ENCODE measurements at regions not wholly inside any gene's neighbourhood (a gene's known extent, or its start where the extent isn't known, plus 50 kb on each side); places are given as distances from the start of the nearest gene placed in this dataset.
"Not testable (repeated sequence)": the region's sequence is repeated elsewhere in the genome, so short reads cannot be mapped to it uniquely, and the experiment has no call there.

DNA sequence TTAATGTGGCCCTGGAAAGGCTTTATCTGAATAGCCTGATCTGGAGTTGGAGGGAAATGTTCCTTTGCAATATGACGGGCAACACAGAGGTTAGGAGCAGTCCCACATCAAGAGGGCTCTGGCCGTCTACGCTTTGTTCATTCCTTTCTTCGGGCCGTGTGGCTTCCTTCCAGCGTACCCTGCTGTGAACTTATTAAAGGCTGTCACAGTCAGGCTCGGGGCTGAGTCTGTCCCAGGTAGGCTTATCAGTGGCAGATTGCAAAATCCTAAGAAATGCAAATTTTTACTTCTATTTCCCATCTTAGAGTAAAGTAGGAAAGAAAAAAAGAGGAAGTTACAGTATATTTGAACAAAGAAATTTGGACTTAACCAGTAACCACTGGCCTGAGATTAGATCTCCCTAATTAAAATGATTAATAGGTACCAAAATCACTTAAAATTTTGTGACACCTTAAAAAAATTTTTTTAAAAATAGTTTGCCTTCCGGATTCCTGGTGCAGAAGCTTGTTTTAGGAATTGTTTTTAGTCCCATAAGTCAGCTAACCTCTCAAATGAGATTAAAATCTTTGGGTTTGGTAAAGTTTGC lies 453.1 kb upstream of the MKI67 start:
- DNase-seq (ENCODE audit: low spot score), result no peak

DNA sequence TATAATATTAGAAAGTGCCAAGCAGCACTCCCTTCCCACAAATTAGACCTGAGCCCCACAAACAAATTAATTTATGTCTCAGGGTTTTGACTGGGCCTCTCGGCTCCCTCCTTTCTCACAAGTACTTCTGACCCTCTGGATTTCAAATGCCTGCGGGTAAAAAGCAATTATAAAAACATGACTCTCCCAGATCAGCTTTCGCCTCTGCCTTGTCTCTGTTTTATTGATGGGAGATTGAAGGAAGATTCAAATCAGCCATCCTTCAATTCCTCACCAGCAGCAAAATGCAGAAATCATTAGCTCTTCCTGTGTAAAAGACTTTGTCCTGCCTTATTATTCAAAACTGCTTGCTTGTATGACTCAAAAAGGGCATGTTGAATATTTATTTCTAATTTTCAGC lies 453.7 kb upstream of the MKI67 start:
- DNase-seq (ENCODE audit: low spot score), result no peak

DNA sequence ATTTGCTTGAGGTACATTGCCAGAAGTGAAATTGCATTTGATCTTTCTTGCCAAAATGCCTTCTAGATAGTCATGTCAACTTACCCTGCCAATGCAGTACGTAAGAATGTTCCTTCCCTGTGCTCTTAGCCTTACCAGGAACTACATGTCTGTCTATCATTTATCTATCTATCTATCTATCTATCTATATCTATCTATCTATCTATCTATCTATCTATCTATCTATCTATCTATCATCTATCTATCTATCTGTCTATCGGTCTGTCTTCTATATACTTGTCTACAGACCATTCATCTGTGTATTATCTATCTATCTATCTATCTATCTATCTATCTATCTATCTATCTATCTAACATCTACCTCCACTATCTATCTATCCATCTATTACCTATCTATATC lies 456.9 kb upstream of the MKI67 start:
- not testable (repeated sequence) for DNase-seq (ENCODE audit: low spot score)

DNA sequence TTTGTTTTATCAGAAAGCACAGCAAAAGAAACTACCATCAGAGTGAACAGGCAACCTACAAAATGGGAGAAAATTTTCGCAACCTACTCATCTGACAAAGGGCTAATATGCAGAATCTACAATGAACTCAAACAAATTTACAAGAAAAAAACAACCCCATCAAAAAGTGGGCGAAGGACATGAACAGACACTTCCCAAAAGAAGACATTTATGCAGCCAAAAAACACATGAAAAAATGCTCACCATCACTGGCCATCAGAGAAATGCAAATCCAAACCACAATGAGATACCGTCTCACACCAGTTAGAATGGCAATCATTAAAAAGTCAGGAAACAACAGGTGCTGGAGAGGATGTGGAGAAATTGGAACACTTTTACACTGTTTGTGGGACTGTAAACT lies 460.4 kb upstream of the MKI67 start:
- not testable (repeated sequence) for DNase-seq (ENCODE audit: low spot score)

DNA sequence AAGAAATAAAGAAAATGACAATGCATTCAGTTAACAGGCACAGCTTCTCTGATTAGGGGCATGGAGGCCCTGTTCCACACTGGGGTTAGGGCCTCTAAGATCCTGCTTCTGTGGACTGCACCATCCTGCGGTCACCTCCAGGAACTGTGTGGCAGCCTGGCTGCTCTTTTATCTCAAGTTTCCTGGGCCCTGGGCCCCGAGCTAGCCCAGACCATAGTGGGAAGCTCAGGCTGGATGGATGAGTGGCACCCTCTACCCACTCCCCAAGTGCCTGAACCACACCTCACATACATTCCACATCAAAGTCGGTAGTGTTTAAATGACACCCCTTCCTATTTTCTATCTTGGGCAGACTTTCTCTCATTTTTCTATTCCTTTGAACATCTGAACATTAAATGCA lies 461.5 kb upstream of the MKI67 start:
- no peak for DNase-seq (ENCODE audit: low spot score)

DNA sequence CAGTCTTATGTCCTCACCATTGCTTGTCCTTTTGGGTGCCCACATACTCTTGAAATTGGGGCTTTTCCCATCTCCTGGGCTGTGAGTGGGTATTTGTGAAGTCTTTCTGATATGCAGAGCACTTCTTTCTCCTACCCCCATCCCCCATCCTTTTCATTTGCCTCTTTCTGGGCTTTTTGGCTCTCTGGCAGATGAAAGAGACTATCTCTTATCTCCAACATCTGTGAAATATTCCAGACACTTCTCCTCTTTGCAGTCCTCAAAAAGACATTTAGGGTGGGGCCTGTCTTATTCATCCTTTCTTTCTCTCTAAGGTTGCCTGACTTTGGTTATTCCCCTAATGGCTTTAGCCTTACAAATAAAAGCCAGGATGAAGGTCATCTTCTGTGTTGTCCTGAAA lies 462.2 kb upstream of the MKI67 start:
- DNase-seq (ENCODE audit: low spot score), result no peak

DNA sequence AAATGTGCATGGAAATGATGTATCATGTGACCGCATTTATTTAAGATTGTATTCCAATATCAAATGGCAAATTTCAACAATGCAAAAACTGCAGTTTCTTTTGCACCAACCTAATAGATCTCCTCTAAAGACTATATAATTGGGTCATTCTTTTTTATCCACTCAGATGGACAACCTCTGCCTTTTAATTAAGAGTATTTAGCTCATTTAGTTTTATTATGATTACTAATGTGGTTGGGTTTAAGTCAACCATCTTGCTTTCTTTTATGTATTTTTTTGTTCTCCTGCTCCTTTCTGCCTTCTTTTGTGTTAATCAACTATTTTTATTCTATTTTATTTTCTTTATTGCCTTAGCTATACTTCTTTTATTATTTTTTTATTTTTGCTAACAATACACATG lies 468.5 kb upstream of the MKI67 start:
- no peak for DNase-seq (ENCODE audit: low spot score)

DNA sequence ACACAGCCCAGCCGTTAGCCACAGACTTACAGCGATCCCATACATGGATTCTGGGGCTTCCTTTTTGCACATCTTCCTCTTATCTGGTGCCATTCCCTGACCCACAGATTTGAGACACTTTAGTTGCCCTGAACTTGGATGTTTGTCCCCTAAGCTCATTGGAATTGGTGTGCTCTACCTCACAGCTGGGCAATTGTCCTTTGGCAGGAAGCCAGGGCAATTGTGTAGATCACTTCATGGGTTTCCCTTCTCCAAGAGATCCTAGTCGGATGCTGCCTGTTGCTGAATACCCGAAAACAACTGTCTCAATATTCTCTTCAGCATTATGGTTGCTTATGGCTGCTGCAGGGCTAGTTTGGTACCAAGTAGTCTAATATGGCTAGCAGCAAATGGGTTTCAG lies 470.7 kb upstream of the MKI67 start:
- no peak for DNase-seq (ENCODE audit: low spot score)

DNA sequence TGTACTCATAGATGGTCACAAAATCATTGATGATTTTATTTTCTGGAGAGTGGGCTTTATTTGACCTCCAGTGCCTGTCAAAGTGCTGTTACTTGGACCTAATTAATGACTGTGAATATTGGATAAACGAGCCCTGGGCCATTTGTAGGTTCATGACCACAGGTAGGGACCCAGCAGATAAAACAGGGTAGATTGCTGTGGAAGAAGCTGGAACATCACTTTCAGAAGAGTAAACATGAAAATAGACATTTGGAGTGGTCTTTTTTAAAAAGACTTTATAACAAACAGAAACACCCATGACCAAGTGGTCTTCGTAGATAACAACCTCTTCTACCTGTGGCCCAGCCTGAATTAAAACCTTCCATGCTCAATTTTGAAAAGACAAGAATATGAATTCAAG lies 472.8 kb upstream of the MKI67 start:
- no peak for DNase-seq (ENCODE audit: low spot score)

DNA sequence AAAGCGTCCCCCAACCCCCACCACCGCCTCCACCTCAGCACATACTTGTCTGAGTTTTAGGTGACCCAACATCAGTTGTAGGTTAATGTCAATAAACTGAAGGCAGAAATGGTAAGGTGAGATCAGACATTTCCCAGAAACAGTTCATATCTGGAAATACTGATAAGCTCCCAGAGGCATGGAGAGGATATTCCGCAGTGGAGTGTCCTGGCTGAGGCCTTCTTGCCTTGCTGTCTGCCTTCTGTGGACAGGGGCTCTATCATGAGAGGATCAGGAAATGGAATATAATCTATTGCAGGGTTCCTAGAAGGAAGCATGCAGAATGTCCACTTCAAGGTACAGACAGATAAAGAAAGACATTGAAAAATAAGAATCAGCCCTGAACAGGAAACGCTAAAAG lies 473.3 kb upstream of the MKI67 start:
- no peak for DNase-seq (ENCODE audit: low spot score)

DNA sequence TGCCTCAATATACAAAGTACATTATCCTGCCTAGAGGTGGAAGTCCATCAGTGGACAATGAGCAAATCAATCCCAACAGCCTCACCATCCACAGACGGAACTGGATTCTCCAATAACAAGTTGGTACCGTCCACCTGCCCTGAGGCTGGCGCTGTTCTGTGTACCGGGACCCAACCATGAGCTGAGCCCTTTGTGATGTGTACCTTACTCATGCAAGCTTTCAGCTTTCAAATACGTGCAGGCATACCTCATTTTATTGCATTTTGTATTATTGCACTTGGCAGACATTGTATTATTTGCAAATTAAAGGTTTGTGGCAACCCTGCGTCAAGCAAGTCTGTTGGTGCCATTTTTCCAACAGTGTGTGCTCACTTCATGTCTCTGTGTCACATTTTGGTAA lies 476.0 kb upstream of the MKI67 start:
- DNase-seq (ENCODE audit: low spot score), result no peak

DNA sequence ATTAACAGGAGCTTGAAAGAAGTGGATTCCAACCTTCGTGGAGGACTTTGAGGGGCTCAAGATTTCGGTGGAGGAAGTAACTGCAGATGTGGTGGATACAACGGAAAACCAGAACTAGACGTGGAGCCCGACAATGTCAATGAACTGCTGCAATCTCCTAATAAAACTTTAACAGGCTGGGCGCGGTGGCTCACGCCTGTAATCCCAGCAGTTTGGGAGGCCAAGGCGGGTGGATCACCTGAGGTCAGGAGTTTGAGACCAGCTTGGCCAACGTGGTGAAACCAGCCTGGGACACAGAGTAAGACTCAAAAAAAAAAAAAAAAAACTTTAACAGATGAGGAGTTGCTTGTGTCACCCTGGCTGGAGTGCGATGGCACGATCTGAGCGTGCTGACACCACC lies 477.8 kb upstream of the MKI67 start:
- no peak for DNase-seq (ENCODE audit: low spot score)

DNA sequence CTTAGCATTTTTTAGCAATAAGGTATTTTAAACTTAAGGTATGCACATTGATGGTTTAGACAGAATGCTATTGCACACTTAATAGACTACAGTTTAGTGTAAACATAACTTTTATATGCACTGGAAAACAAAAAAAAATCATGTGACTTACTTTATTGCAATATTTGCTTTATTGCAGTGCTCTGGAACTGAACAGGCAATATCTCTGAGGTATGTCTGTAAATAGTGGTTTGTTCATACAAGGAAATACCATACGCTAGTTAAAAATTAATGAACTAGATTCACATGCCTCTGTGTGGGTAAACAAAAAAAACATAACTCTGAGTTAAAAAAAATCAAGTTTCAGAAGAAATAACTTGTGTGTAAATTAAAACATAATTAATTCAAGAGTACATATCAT lies 479.0 kb upstream of the MKI67 start:
- no peak for DNase-seq (ENCODE audit: low spot score)

DNA sequence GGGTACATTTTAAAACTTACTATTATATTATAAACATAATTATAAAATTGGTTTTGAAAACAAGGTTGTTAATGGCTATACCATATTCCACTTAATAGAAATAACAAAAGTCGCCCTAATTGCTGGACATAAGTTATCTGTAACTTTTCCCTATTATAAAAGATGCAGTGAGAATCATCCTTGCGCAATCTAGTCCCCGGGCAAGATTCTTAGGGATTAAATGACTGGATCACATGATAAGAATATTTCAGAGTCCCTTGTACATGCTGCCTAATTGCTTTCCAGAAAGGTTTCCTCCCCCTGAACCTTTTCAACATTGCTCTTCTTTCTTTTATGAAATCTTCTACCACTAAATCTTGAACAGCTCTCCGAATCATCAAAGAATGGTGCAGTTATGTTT lies 479.8 kb upstream of the MKI67 start:
- DNase-seq (ENCODE audit: low spot score), result no peak

DNA sequence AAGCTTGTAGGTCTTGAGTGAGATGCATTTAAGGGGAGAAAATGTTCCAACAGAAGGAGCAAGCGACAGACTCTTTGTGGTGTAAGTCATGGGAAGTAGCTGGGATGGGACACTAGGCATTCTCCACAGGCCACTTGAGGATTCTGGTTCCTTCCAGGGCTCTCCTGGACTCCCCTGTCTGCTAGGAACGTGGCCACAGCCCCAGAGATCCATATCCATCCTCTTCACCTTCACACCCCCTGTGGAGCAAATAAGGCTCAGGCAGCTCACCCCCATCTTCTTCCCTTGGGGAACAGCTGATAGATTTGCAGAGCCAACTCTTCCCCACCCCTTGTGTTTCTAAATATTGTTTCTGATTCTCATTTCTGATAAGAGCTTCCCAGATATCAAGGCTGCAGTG lies 482.6 kb upstream of the MKI67 start:
- no peak for DNase-seq (ENCODE audit: low spot score)

DNA sequence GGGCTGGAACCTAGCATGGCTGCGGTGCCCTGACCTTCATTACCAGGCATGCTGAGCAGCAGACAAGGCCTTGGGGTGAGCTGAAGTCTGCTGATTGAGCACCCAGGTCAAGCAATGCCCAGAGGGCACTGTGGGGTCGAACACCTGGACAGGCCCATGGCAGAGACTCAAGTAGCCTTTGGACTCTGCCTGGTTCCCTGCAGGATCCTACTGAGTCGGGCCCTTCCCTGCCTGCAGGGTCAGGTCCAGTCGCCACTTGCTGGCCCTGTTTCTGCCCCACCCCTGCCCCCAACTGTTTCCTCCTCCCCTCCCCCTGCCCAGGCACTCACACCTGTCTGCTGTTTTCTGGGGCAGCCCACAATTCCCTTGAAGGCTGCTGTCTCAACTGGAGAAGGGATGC lies 483.2 kb upstream of the MKI67 start:
- DNase-seq (ENCODE audit: low spot score), result no peak

DNA sequence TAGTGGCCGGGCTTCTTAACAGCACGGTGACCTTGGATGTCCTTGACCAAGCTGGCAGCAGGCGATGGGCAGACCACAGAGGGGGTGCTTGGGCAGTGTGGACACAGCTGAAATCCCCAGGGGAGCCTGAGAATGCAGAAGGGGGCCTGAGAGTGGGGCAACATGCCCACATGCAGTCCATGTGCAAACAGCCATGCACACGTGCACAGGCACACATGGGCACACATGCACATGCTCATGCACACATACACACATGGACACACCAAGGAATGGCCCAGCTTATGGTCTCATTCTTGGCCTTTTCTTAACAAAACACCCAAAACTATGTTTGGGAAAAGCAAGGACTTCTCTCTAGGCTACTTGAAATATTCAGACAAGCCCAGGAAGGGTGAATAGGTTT lies 483.9 kb upstream of the MKI67 start:
- no peak for DNase-seq (ENCODE audit: low spot score)

DNA sequence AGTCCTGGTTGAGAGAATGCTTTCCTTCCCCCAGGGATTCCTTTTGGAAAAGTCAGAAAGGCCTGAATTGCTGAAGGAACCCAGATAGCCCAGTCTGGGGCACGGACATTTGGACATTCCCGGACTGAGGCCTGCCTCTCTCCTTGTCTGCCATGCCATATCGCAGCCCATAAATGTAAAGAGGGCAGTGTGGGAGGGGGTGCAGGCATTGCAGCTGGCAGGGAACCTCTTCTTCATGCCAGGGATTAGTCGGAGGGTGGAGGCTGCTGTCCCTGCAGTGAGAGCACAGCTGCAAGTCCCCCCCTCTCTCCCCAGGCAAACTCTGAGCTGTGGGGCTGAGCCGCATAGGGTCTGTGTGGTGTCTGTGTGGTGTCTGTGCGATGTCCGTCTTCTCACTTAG lies 486.0 kb upstream of the MKI67 start:
- no peak for DNase-seq (ENCODE audit: low spot score)

DNA sequence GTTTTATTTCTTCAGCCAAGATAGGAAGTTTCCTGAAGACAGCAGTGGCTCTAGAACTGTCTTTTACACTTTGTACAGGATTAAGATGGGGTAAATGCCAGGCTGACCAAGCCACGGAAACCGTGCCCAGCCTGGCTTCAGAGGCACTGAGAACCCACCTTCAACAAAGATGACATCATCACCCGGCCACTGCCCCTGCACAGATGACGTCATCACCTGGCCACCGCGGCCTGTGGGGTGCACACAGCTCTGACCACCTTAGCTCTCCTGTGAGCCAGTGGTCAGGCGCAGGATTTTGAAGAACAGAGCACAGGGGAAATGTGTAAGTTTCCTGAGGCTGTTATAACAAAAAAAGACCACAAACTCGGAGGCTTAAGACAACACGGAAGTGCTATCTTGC lies 486.4 kb upstream of the MKI67 start:
- no peak for DNase-seq (ENCODE audit: low spot score)

DNA sequence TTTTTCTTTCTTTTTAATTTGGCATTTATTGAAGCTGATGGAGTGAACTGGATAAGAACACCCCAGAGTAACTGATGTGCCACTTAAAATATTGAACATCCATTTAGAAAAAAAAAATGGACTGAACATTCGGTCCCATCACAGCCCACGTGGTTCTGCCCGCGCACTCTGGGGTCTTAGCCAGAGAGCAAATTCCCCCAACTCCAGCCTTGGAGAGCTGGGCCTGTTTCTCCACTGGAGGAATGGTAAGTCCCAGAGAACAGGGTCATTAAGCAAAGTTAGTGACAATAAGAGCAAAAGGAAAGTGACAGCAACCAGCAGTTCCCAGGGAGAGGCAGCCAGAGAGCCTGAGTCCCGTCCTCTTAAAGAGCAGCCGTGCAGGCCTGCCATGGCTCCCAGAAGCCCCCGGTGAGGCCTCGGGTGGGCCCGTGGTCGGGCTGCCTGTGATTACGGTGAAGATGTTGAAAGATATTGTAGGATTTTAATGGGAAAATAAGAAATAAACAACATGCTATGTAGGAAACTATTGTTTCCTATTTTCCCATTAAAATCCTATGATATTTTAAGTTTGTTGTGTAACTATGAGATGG lies 487.9 kb upstream of the MKI67 start:
- DNase-seq (ENCODE audit: low spot score), result no peak

DNA sequence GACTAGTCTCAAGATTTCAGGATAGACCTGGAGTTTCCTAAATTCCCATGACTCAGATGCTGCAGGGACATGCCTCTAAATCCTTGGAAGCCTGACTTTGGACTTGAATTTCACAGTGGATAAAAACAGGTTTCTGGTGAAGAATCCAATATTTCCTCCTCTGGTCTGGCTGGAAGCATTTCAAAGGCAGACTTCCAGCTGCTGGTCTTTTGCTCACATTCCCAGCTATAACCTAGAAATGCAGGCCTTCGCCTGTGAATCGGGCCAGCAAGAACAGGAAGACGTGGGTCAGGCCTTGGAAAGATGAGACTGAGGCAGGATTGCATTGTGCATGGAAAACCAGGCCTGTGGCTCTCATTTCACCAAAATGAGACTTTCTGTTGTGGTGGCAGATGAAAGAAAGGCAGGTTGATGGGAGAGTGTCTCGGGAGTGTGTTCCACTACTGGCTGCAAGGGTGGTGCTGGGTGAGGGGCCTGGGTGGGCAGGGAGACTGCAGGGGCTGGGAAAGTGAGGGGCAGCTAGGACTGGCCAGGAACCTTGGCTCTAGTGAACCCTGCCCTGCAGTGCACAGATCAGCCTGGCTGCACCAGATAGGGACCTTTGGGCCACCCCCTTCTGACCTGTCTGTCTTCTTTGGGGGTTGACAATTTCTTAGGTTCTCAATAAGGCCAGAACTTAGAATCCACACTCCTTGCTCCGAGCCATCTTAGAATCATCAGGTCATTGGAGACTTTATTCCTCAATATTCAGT lies 488.8 kb upstream of the MKI67 start:
- DNase-seq (ENCODE audit: low spot score), result no peak

DNA sequence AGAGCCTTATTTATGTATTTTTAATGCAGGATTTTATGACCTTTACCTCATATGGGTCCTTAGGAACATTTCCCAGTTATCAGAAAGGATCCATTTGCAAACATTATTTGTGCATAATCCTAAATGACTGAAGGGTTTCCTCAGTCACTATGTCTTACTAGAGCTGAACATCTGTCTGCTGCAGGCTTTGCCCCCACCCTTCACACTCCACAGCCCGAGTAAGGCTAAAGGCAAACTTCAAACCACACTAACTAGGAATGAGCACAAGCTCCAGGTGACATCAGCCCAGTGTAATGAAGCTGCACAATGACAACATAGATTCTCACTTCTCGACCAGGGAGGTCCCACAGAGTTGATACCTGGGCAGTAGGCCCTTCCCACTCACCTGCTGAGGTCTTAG lies 491.3 kb upstream of the MKI67 start:
- no peak for DNase-seq (ENCODE audit: low spot score)

DNA sequence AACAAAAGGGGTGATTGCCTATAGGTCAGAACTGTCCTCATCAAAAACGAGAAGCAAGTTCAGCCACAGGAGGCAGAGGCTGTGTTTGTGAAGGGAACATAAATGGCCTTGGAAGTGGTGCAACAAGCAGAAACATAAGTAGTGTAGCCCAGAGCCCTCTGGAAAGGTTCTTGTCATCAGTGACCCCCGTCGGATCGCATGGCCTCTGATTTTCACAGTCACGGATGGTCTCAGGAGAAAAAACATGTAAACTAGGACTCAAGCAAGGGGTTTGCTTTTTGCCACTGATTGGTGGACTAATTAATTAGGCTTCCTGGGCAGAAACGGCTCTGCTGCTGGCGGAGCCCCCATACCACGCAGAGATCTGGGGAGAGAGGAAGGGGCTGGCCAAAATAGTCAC lies 496.5 kb upstream of the MKI67 start:
- DNase-seq (ENCODE audit: low spot score), result no peak

DNA sequence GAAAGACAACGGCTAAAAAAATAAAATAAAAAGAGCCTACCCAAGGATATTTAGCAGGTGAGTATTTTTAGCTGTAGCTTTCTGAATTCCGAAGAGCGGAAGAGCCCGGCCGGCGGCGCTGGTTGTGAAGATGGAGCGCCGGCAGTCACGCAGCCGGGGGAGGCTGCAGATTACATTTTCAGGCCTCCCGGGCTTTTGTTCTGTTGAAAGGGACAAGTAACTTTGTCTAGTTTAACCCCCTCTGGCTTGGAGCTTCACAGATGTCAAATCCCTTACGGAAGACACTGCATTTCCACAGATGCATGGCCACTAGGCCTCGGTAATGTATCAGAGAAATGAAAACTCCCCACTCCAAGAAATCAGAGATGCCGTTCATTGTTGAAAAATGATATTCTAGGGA lies 497.6 kb upstream of the MKI67 start:
- no peak for DNase-seq (ENCODE audit: low spot score)

Data from AG20443 (cell line).